ENCODE measurements at regions not wholly inside any gene's neighbourhood (a gene's known extent, or its start where the extent isn't known, plus 50 kb on each side); places are given as distances from the start of the nearest gene placed in this dataset.

DNA sequence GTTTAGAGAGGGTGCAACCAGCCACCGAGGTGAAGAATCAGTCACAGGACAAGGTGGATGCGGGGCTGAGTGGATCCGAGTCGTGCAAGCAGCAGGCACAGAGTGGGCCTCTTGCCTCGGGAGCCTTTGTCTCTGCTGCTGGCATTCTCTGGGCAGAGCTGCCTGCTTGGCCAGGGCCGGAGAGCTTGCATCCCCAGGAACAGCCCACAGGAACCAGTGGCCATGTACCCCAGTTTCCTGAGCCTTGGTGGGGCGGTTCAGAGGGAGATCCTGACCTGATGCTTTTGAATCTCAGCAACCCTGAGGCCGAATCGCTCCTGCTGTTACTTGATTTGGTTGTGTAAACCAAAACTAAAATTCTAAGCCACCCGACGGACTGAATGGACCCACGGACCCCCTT, 50.1 kb upstream of the EIF5 start:
- Mint-ChIP-seq H3K27me3 (ENCODE audit: low read depth) (peaks cover 59% of the 10 kb centered on the region), H3K36me3 (no peaks in the 10 kb centered on the region), H3K27ac (no peak overlapping the region), H3K4me3 (no peak overlapping the region), H3K9me3 (no peaks in the 10 kb centered on the region), H3K4me1 (peaks cover 2% of the 10 kb centered on the region)
- no peak for DNase-seq (ENCODE audit: low spot score in 2 of 2, unreplicated experiment in 2 of 2)
- TF ChIP-seq, protein P1, sequence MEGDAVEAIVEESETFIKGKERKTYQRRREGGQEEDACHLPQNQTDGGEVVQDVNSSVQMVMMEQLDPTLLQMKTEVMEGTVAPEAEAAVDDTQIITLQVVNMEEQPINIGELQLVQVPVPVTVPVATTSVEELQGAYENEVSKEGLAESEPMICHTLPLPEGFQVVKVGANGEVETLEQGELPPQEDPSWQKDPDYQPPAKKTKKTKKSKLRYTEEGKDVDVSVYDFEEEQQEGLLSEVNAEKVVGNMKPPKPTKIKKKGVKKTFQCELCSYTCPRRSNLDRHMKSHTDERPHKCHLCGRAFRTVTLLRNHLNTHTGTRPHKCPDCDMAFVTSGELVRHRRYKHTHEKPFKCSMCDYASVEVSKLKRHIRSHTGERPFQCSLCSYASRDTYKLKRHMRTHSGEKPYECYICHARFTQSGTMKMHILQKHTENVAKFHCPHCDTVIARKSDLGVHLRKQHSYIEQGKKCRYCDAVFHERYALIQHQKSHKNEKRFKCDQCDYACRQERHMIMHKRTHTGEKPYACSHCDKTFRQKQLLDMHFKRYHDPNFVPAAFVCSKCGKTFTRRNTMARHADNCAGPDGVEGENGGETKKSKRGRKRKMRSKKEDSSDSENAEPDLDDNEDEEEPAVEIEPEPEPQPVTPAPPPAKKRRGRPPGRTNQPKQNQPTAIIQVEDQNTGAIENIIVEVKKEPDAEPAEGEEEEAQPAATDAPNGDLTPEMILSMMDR (IDR thresholded peaks at IDR 0.05; ENCODE audit: unreplicated experiment): no peak

Measured in mesothelial cell of epicardium (in vitro differentiated cells).